Lung microvascular endothelial cell (primary cell): ENCODE measurements at regions not wholly inside any gene's neighbourhood (a gene's known extent, or its start where the extent isn't known, plus 50 kb on each side); places are given as distances from the start of the nearest gene placed in this dataset.
A peak's percentile ranks its signal among the peaks of the same experiment; 100 is the strongest.
"Not testable (repeated sequence)": the region's sequence is repeated elsewhere in the genome, so short reads cannot be mapped to it uniquely, and the experiment has no call there.

Source experiments
- DNase-seq, 2 donors: peaks; one replicate each; pipeline versions ENCODE4 v3.0.0 to v3.0.0-alpha.2; 2010; ENCODE audit warnings: low read depth in 2 of 2

GRCh38 chr6:150456466-150456865, 87.7 kb downstream of the IYD start:
- DNase-seq: no peak

- DNase-seq: no peak
These were observed 88.3 kb downstream of the IYD start for GRCh38 chr6:150456902-150457643.

- no peak for DNase-seq
These were observed 89.8 kb downstream of the IYD start for GRCh38 chr6:150458579-150458978.

DNA sequence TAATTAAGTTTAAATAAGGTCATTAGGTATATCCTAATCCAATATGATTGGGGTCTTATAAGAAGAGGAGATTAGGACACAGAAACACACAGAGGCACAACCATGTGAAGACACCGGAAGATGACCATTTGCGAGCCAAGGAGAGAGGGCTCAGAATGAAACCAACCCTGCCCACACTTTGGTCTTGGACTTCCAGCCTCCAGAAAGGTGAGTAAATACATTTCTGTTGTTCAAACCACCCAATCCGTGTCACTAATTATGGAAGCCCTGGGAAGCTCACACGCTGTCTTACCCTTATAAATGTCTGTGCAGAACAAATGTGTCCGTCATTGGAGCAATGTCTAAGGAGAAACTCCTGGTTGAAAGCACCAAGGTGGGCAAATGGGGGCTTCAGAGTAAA, 95.0 kb downstream of the IYD start:
- no peak for DNase-seq

DNA sequence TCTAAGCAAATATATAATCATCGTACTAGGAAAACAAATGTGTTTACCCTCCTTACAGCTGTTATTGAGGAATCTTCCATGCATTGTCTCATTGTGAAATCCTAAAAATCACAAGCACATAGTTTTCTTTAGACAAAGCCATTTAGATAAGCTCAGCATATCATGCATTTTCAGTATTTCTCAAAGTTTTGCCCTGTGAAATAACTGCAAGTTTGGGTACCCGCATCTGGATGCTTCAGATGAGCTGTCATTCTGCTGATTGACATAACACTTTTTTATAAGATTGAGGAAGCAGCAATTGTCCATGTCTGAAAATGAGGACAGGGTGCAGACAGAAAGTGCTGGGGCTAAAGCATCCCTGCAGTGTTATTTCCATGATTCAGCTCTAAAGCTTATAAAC, 96.2 kb downstream of the IYD start:
- no peak for DNase-seq

DNA sequence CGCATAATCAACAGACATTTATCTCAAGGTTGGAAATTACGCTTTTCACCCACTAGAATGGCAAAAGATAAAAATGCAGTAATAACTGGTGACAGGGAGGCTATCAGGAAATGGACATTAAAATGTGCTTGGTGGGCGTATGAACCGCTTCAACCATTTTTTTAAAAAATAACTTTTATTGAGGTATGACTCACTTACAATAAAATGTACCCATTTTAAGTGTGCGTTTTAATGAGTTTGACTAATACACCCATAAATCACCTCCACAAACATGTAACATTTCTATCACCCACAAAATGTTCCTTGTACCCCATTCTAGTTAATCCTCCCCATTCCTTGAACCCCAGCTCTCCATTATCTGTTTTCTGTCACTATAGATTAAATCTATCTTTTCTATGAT, 96.8 kb downstream of the IYD start:
- no peak for DNase-seq

DNA sequence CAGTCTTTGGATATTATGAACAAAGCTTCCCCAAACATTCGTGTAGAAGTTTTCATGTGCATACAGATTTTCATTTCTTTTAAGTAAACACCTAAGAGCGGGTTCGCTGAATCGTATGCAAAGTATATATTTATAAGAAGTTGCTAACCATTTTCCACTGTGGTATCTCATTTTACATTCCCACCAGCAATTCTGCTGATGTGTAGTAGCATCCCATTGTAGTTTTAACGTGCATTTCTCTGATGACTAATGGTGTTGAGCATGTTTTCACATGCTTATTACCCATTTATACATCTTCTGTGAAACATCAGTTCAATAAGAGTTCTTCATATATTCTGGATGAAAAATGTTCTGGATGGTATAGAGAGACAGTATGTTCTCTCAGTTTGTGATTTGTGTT, 97.4 kb downstream of the IYD start:
- no peak for DNase-seq

GRCh38 chr6:150470131-150470530, 101.3 kb downstream of the IYD start:
- no peak for DNase-seq

GRCh38 chr6:150470960-150471665, 102.3 kb downstream of the IYD start:
- DNase-seq: no peak

- DNase-seq: peak; percentile 16 to 71
These were observed 110.1 kb downstream of the IYD start for GRCh38 chr6:150478656-150479545.

GRCh38 chr6:150482883-150483409, 114.1 kb downstream of the IYD start:
- DNase-seq: no peak

GRCh38 chr6:150485161-150485958, 114.3 kb upstream of the PLEKHG1 start:
- no peak for DNase-seq

DNA sequence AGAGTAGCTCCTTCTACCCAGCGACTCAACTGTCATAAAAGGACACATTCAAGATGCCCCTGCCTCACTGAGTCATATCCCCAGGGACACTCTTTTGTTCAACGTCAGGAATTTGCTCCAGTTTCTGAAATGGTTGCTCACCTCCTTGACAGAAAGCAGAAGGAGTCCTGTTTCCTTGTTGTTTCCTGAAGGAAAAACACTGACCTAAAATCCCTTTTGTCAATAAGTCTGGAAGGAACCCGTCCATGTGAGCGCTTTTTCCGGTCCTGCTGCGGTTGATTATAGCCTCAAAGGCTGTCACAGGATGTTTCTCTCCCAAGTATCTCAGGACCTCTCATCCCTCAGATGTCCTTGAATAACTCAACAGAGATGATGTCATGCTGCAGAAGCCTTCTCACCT, 113.6 kb upstream of the PLEKHG1 start:
- DNase-seq: peak in 1 of 2 donors; percentile 71

DNA sequence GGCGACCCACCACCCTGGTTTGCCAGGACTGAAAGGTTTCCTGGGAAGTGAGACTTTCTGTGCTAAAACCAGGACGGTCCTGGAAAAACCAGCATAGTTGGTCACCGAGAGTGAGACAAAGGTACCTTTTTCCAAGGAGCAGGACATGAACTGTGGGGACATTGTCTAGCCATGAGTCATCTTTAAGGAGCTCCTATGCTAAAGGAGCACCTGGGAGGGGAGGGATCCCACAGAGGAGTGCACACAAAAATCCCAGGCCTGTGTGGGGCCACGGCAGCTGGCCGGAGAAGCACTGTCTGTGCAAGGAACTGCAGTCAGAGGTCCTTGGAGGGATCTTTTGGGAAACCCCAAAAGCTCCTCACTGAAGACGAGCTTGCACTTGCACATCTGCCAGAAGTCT, 109.1 kb upstream of the PLEKHG1 start:
- DNase-seq: no peak

DNA sequence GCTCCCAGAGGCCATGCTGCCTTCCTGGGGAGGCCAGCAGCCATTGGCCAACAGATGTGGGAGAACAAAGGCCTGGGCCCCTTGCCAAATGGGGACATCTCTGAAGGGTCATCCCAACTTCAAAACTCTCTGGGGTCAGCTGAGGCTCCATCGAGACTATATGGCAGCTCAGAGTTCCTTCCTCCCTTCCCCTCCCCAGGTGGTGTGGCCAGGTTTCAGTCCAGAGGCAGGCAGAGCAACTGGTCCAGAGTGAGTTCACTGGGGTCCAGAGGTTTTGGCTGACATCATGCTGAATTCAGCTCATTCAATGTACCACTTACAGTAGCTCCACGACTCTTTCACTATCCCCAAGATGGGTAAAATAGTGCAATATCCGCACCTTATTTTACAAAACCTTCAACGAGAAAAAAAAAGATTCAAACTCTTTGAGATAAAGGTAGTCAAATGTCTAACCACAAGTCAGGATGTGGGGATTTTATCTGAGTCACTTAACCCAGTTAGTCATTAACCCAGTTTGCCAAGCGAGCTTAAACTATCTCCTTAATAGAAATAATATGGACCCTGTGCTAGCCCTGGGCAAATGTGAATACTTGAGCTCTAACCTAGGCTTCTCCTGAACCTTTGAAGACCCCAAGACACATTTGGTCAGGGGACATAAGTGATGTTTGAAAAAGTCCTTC, 108.4 kb upstream of the PLEKHG1 start:
- peak in 1 of 2 donors; percentile 77 for DNase-seq

GRCh38 chr6:150491811-150492172, 107.9 kb upstream of the PLEKHG1 start:
- DNase-seq: peak in 1 of 2 donors; percentile 30

DNA sequence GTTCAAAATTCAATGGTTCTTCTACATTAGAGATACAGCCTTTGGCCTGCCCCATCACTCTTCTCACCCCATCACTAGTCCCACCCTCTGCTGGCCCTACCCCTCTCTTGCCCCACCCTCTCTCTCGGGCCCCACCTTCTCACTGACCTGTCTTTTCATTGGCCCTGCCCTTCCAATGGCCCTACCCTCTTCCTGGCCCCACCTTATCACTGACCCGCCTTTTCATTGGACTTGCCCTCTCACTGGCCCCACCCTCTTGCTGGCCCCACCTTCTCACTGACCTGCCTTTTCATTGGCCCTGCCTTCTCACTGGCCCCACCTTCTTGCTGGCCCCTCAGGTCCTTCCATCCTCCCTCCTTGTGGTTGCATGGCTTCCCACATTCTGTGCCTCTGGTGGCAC, 107.2 kb upstream of the PLEKHG1 start:
- peak in 1 of 2 donors; percentile 67 for DNase-seq

DNA sequence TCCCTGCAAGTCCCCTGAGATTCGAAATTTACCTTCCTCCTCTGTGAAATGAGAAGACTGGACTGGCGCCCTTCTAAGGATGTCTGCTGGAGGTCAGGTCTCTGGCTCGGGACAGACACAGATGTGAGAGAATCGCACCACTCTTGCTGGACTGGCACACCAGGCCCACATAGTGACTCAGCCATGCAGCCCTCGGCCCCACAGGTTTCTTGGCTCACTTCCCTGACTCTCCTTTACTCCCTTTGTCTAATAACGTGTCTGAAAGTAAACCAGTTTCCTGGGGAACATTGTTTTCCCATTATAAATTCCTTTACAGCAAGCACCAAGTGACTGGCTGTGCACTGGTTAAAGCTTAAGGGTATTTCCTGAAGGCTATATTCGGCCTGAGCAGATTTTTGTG, 106.7 kb upstream of the PLEKHG1 start:
- peak; percentile 29 to 94 for DNase-seq

DNA sequence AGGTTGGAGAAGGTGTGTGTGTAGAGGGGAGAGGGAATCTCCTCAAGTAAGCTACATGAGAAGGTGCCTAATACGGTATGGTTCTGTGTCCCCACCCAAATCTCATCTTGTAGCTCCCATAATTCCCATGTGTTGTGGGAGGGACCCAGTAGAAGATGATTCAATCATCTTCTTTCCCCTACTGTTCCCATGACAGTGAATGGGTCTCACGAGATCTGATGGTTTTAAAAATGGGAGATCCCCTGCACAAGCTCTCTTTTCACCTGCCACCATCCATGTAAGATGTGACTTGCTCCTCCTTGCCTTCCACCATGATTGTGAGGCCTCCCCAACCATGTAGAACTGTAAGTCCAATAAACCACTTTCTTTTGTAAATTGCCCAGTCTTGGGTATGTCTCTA, 106.1 kb upstream of the PLEKHG1 start:
- DNase-seq: not testable (repeated sequence)

GRCh38 chr6:150494241-150494640, 105.4 kb upstream of the PLEKHG1 start:
- peak in 1 of 2 donors; percentile 8 for DNase-seq

GRCh38 chr6:150495126-150495525, 104.6 kb upstream of the PLEKHG1 start:
- DNase-seq: no peak
